HepG2 (cell line): ENCODE measurements at regions not wholly inside any gene's neighbourhood (a gene's known extent, or its start where the extent isn't known, plus 50 kb on each side); places are given as distances from the start of the nearest gene placed in this dataset.

Experiments used
- ATAC-seq: fragments of 200-7000 bp; cut with Tn5 transposase; 3 replicates; pipeline ENCODE4 v1.9.1; 2020; ENCODE audit warnings: mild to moderate bottlenecking, moderate library complexity
- BruUV-seq: library from RNA; stranded (reverse); fragments of 400-500 nt; replicated peaks from 2 replicates; lab custom pipeline; 2021; lab: Mats Ljungman, UMichigan
- CTCF ChIA-PET: fragments of 300-600 bp; formaldehyde crosslinking; extraction: SDS; loops from one replicate; lab custom pipeline; 2021; ENCODE audit warnings: low total read pairs, inconsistent platforms, low intra/inter-chr PET ratio; lab: Yijun Ruan, JAX
- POLR2A ChIA-PET: fragments of 350-600 bp; sonication (Branson Sonifier 250); formaldehyde crosslinking; loops from one replicate; lab custom pipeline; 2020; ENCODE audit warnings: antibody characterized with exemption, inconsistent platforms; lab: Yijun Ruan, JAX
- DNase-seq: peaks from one replicate; pipeline ENCODE4 v3.0.0-alpha.2; 2015; ENCODE audit warnings: low spot score
- FAIRE-seq: peaks from 3 replicates; lab custom pipeline; 2011; peaks lifted over from hg19 to GRCh38; lab: Jason Lieb, UNC
- H2AFZ ChIP-seq: one replicate; pipeline ENCODE4 v1.6.1; 2011; ENCODE audit warnings: low read length, inconsistent platforms
- H3K27ac ChIP-seq: fragments of 300-600 bp; 3 replicates; pipeline ENCODE4 v1.8.0; 2011; ENCODE audit warnings: mixed run types, mild to moderate bottlenecking, mixed read lengths, low read length, inconsistent platforms; ENCODE audit not compliant: insufficient read depth; ENCODE audit errors: extremely low read length
- H3K27me3 ChIP-seq, 2 experiments: fragments of 200-600 bp in 1 of 2; 2 replicates in 1 of 2; 3 replicates in 1 of 2; pipeline versions ENCODE4 v1.6.0 to v1.8.0; 2011; ENCODE audit warnings: low read length in 2 of 2, mild to moderate bottlenecking in 2 of 2, moderate library complexity in 2 of 2, inconsistent platforms in 1 of 2; ENCODE audit not compliant: insufficient read depth in 2 of 2, control insufficient read depth in 1 of 2
- H3K36me3 ChIP-seq, 2 experiments: fragments of 200-600 bp in 1 of 2; replicated peaks in 1 of 2; 2 replicates in 1 of 2; 3 replicates in 1 of 2; pipeline versions ENCODE4 v1.5.1 to v1.8.0; 2011; ENCODE audit warnings: low read length in 2 of 2, inconsistent platforms in 1 of 2; ENCODE audit not compliant: insufficient read depth in 2 of 2, control insufficient read depth in 1 of 2
- H3K4me1 ChIP-seq: 2 replicates; pipeline ENCODE4 v1.5.1; 2012; ENCODE audit warnings: low read length, inconsistent platforms; ENCODE audit not compliant: insufficient read depth
- H3K4me2 ChIP-seq: 2 replicates; pipeline ENCODE4 v1.6.0; 2011; ENCODE audit warnings: low read depth, low read length, inconsistent platforms
- H3K4me3 ChIP-seq, 3 experiments: fragments of 200-600 bp in 1 of 3; sonication (generic), shearing (Covaris generic) in 1 of 3; replicated peaks in 1 of 3; 2 replicates each; pipeline ENCODE4 v1.5.1; 2011 to 2016; ENCODE audit warnings: low read length in 3 of 3, inconsistent platforms in 2 of 3, low read depth in 2 of 3, mild to moderate bottlenecking in 2 of 3, control low read depth in 1 of 3, mixed read lengths in 1 of 3; ENCODE audit not compliant: insufficient read depth in 1 of 3
- H3K79me2 ChIP-seq: one replicate; pipeline ENCODE4 v1.6.1; 2011; ENCODE audit warnings: low read length, inconsistent platforms; ENCODE audit not compliant: insufficient read depth
- H3K9ac ChIP-seq: 2 replicates; pipeline ENCODE4 v1.6.0; 2011; ENCODE audit warnings: mild to moderate bottlenecking, low read depth, low read length, inconsistent platforms; ENCODE audit not compliant: insufficient read depth
- H3K9me3 ChIP-seq: 2 replicates; pipeline ENCODE4 v1.5.1; 2012; ENCODE audit warnings: mild to moderate bottlenecking, low read length
- H4K20me1 ChIP-seq: 2 replicates; pipeline ENCODE4 v1.6.0; 2011; ENCODE audit warnings: inconsistent platforms, mild to moderate bottlenecking, low read length, moderate library complexity; ENCODE audit not compliant: insufficient read depth
- AKNA ChIP-seq: sonication (generic); formaldehyde crosslinking; IDR thresholded peaks from 2 replicates; pipeline ENCODE4 v1.4.0; 2020; ENCODE audit warnings: missing genetic modification reagents, borderline replicate concordance
- ATF1 ChIP-seq: IDR thresholded peaks from 2 replicates; pipeline ENCODE4 v1.6.1; 2016; ENCODE audit warnings: mild to moderate bottlenecking, control low read depth
- DZIP1 ChIP-seq: sonication (generic); formaldehyde crosslinking; IDR thresholded peaks from 2 replicates; pipeline ENCODE4 v1.5.0; 2020; ENCODE audit warnings: mild to moderate bottlenecking, missing genetic modification reagents
- ETV6 ChIP-seq: sonication (generic); formaldehyde crosslinking; conservative IDR thresholded peaks from 2 replicates; pipeline ENCODE4 v1.4.0; 2020; ENCODE audit warnings: missing genetic modification reagents
- FOXK2 ChIP-seq: fragments of 450-650 bp; IDR thresholded peaks from 2 replicates; pipeline ENCODE4 v1.6.1; 2016
- HMGXB3 ChIP-seq: sonication (generic); formaldehyde crosslinking; IDR thresholded peaks from 2 replicates; pipeline ENCODE4 v1.4.0; 2020; ENCODE audit warnings: missing genetic modification reagents, borderline replicate concordance
- ISL2 ChIP-seq: sonication (generic); formaldehyde crosslinking; IDR thresholded peaks from 2 replicates; pipeline ENCODE4 v1.5.0; 2020; ENCODE audit warnings: missing genetic modification reagents
- SP2 ChIP-seq: sonication (generic); formaldehyde crosslinking; IDR thresholded peaks from 2 replicates; pipeline ENCODE4 v1.5.1; 2020; ENCODE audit warnings: mild to moderate bottlenecking, missing genetic modification reagents
- TFDP1 ChIP-seq: IDR thresholded peaks from 2 replicates; pipeline ENCODE4 v1.6.1; 2016; ENCODE audit warnings: missing compliant biosample characterization, missing genetic modification reagents, borderline replicate concordance
- WGBS: methylation state at CpG from one replicate; pipeline ENCODE4 v1.1.6; 2017; ENCODE audit warnings: low lambda C conversion rate; 5-methylcytosine and 5-hydroxymethylcytosine counted together
- in situ Hi-C: cut with HindIII; loops from 2 replicates; pipeline ENCODE4 v1.10.0; 2017; ENCODE audit warnings: low pct_unique_long_range_greater_than_20kb; ENCODE audit not compliant: extremely low pct_ligation_motif_present
- intact Hi-C: fragments of 100-400 bp; cut with micrococcal nuclease; formaldehyde crosslinking; loops from one replicate; pipeline ENCODE4 v1.10.0; 2022; ENCODE audit not compliant: unreplicated experiment

GRCh38 chr10:47098964-47099363 lies 187.7 kb downstream of the PTPN20 start (continued):
- TF ChIP-seq AKNA (CRISPR knock-in tag) (no peak), ETV6 (CRISPR knock-in tag) (no peak)

- H3K4me1 ChIP-seq, result no peaks in the 10 kb centered on the region
- no peak overlapping the region for H3K4me3 ChIP-seq
- ChIA-PET POLR2A (no interaction called here), CTCF (no interaction called here)
- H3K79me2 ChIP-seq, result no peaks in the 10 kb centered on the region
- peaks cover 1 to 13% of the 10 kb centered on the region in 2 experiments; a peak in 2 of 5 replicates for H3K27me3 ChIP-seq
- no peak overlapping the region for H2AFZ ChIP-seq
- 27% methylated on average over 7 of the region's 7 CpGs for WGBS
- BruUV-seq, result no TSS peak
- no peak overlapping the region for H3K4me2 ChIP-seq
- no peaks in the 10 kb centered on the region for H3K9me3 ChIP-seq
- intact Hi-C loops, result no loop called here
- DNase-seq, result no peak
- H3K9ac ChIP-seq, result no peak overlapping the region
- no peak for FAIRE-seq
- ATAC-seq, result no peak
- H3K27ac ChIP-seq, result no peak overlapping the region
- no peaks in the 10 kb centered on the region for H3K36me3 ChIP-seq
- in situ Hi-C loops, result no loop called here
- H4K20me1 ChIP-seq, result no peaks in the 10 kb centered on the region
- no peak for TF ChIP-seq FOXK2
- no peak for TF ChIP-seq ATF1
- no peak for TF ChIP-seq ISL2 (CRISPR knock-in tag)
- TF ChIP-seq HMGXB3 (CRISPR knock-in tag), result no peak
- no peak for TF ChIP-seq DZIP1 (CRISPR knock-in tag)
- TF ChIP-seq SP2 (CRISPR knock-in tag), result no peak
- no peak for TF ChIP-seq TFDP1 (CRISPR knock-in tag)
These were observed 188.2 kb downstream of the PTPN20 start for GRCh38 chr10:47099474-47099873.
